NCI-H526 (cell line): ENCODE measurements at regions not wholly inside any gene's neighbourhood (a gene's known extent, or its start where the extent isn't known, plus 50 kb on each side); places are given as distances from the start of the nearest gene placed in this dataset.
A peak's percentile ranks its signal among the peaks of the same experiment; 100 is the strongest.

Experiments used
- DNase-seq, 2 experiments: peaks; one replicate each; lab custom pipeline; 2025; lab: John Stamatoyannopoulos, UW

GRCh38 chr1:2887941-2888855 lies 86.7 kb upstream of the TTC34 start:
- no peak for DNase-seq

GRCh38 chr1:2890221-2890850 lies 88.8 kb upstream of the TTC34 start:
- no peak for DNase-seq

DNA sequence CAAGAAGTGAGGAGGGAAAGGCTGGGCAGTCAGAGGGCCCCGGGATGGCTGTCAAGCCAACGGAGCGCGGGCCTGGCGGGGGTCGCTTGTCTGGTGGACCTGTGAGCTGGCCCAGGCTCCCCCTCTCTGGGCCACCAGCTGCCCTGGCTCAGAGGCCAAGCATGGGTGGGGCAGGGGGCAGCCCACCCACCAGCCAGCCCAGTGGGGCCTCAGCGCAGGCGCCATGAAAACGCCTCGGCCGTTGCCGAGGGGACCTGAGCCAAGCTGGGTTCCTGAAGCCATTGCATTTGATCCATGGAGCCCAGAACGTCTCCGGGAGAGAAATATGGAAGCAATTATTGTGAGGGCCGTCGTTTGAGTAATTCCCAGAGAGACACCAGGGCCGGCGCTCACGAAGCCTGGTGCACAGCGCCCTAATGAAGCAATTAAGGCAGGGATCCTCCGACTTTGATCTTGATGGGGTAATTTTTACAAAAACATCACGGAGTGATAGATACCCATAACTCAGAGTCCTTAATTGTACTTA lies 90.5 kb upstream of the TTC34 start:
- DNase-seq, result no peak

- DNase-seq, result no peak
Measured at GRCh38 chr1:2893473-2894120, 92.1 kb upstream of the TTC34 start.

DNA sequence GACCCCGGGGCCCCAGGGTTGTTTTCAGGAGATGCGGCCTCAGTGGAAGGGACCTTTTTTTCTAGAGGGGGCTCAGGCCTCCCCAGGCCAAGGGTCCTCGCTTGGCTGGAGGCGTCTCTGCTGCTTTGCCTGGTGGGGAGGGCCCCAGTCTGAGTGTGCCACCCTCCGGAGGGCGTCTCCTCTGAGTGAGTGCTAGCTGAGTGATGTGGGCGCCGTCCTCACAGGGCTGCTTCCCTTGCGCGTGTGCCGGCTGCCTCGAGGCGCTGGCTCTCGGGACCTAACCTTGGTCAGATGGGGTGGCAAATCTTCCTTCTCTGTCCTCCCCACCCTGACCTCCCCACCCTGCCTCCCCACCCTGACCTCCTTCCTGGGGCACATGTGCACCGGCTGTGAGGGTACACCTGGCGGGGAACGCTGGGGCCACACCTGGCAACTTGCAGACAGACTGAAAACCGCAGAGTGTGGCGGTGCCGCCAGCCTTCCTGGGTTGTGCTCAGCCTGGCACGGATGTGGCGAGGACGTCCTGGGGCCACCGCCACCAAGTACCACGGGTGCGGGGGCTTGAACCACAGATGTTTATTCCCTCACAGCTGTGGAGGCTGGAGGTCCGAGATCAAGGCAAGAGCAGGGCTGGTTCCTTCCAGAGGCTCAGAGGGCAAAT lies 93.0 kb upstream of the TTC34 start:
- DNase-seq, result no peak

DNA sequence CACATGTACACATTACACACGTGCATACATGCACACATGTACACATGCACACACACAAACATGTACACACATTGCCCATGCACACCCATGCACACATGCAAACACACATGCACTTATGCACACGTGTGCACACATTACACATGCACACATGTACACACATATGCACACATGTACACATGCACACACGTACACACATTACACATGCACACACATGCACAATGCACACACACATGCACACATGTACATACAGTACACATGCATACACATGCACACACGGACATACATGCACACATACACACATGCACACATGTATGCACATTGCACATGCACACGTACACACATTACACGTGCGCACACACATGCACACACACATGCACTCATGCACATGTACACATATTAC lies 95.3 kb upstream of the TTC34 start:
- DNase-seq, result no peak

DNA sequence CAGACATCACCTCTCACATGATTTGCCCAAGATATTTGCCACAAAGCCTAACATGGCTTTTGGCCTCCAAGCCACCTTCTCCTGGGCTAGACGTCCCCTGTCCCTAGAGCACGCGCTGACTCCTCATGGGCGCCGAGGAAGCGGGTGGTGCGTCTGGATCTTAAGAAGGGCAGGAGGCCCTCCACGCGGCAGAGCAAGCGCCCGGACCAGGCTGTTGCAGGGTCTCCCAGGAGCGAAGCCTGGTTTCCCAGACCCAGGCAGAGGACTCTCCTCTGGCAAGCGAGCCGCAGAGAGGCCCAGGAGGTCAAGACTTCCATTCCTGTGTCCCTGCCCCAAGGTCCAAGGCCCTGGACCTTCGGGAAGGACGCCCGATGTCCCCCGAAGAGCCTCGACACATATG lies 101.7 kb upstream of the TTC34 start:
- DNase-seq, result no peak

DNA sequence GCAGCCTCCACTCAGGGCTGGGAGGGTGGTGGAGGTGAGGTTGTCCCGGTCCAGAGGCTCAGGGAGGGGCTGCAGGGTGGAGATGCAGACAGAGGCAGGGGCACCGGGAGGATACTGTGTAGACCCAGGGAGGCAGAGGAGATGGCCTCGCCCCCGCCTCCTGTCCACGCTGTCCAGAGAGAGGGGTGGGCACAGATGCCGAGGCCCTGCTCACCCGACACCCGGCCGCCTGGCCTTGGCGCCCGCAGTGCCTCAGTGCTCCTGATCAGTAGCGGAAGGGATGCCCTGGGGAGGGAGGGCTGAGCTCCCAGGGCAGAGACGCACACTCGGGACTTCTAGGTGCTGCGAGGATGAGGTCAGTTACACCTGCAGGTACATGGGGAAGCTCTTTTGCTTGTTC lies 102.7 kb upstream of the TTC34 start:
- no peak for DNase-seq

GRCh38 chr1:2905356-2905755 lies 103.9 kb upstream of the TTC34 start:
- DNase-seq, result no peak

DNA sequence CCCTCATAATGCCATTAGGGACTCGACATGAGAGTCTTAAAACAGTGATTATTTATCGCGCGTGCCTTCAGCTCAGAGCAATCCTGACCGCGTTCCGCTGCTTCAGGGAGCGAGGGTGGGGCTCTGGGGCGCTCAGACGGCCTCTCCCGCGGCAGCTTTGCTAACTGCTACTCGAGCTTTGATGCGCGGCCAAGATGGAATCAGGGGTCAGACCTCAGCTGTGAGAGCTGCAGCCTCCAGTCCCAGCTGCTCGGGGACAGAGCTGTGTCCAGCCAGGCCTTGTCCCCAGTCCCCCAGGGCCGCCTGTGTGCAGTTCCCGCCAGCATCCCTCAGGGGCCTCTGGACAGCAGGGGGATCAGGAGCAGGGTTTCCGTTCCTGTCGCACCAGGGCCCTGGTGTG lies 104.6 kb upstream of the TTC34 start:
- no peak for DNase-seq

DNA sequence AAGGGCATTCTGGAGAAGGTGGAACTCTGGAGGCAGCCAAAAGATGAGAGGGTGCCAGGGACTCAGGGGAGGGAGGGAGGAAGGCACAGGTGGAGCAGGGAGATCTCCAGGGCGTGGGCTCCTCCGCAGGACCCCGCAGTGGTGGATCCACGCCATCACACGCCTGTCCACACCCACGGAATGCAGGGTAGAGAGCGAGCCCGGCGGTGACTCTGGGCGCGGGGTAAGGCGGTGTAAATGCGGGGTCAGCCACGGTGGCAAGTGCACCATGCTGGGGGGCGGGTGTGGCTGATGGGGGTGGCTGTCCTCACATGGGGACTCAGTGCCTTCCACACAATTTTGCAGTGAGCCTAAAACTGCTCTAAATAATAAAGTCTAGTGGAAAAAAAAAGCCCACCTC lies 105.1 kb upstream of the TTC34 start:
- no peak for DNase-seq

DNA sequence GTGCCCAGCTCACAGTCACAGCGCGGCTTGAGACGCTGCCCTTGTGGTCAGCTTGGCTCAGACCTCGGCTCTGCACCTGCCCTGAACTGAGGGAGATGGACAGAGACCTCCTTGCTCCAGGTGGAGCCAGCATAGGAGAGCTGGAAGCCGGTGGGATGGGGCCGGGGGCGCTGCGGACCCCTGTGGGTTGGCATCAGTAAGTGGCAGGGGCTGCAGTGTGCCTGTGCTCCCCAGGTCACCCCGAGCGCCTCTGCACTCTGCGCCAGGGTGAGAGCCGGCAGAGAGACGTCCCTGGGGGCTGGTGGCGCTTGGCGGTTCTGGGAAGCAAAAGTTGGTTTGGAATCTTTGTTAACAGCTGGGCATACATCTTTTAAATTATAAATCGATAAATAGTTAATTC lies 105.6 kb upstream of the TTC34 start:
- no peak for DNase-seq

GRCh38 chr1:2908081-2908480 lies 106.6 kb upstream of the TTC34 start:
- no peak for DNase-seq

GRCh38 chr1:2908561-2908960 lies 107.1 kb upstream of the TTC34 start:
- DNase-seq, result no peak

DNA sequence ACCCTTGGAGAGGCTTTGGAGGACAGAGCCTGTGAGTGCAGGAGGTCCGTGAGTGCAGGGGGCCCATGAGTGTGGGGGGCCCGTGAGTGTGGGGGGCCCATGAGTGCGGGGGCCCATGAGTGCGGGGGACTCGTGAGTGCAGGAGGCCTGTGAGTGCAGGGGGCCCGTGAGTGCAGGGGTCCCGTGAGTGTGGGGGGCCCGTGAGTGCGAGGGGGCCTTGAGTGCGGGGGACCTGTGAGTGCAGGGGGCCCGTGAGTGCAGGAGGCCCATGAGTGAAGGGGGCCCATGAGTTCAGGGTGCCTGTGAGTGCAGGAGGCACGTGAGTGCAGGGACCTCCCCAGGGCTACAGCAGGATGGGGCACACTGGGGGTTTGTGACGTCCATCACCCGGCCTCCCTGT lies 108.3 kb upstream of the TTC34 start:
- no peak for DNase-seq

DNA sequence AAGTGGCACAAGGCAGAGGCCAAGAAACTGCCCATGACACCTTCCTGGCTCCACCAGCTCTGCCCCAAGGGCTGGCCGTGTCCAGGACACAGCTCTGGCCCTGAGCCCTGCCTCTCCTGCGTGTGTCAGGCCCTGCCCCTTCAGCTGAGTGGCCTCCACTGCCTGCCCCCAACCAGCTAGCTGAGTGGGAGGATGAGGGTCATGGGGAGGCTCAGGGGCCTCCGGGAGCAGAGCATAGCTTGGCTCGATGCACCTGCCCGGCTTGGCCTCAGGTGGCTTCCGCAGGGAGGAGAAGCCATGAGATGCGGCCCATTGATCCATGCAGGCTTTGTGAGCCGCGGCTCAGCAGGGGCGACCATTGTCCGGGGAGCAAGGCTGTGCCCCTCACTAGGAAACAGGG lies 108.7 kb upstream of the TTC34 start:
- no peak for DNase-seq

DNA sequence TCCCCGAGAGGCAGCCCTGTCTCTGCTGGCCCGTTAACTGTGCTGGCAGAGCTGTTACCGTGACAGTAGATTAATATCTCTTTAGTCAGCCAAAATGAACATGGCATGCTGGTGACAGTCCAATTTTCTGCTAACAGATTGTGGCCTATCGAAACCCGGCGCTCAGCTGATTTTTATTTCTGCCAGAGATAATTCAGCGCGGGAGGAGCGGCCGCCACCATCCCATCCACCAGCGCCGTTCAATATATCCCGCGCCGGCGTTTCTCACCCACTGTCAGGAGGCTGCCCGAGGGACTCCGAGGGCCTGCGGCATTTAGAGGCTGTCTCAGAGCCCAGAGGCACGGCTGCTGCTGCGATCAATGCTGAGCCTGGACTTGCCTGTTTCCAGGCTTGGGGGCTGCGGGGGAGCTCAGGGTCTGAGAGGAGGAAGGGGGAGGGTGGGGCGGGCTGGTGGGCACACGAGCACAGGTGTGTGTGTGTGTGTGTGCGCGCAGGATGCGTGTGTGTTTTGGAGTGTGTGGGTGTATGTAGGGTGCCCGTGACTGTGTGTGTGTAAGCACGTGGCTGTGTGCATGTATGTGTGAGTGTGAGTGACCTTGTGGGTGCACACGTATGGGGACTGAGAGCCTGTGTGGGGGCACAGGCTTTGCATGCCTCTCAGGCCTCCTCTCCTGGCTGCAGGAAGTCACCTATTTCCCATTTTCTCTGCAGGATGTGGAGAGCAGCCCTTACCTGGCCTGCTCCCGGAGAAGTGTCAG lies 109.7 kb upstream of the ACTRT2 start:
- DNase-seq, result no peak

DNA sequence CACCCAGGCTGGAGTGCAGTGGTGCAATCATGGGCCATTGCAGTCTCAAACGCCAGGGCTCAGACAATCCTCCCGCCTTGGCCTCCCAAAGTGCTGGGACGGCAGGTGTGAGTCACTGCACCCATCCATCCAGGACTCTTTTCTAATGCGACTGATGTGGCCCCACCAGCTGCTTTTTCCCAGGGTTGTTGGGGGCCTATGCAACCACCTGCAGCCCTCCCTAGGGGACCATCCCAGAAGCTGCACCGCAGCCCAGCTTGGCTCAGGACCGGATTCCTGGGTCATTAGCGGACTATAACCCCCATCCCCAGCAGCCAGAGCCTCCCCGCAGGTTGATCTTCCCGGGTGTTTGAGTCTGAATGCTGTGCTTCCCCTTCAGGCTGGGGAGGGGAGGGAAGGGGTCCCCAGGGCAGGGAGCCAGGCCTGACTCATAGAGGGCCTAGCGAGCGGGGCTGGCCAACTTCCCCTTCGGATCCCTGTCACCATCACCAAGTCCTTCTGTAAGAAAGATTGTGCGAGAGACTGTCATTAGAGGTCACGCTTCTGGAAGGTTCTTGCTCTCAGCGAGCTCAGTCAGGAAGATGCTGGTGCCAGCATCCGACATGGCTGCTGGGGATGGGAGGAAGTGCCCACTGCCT lies 108.7 kb upstream of the ACTRT2 start:
- DNase-seq, result no peak

- no peak for DNase-seq
Measured at GRCh38 chr1:2913091-2913490, 108.2 kb upstream of the ACTRT2 start.

- DNase-seq, result peak in 1 of 2 experiments; percentile 25
Measured at GRCh38 chr1:2914702-2915101, 106.6 kb upstream of the ACTRT2 start.

DNA sequence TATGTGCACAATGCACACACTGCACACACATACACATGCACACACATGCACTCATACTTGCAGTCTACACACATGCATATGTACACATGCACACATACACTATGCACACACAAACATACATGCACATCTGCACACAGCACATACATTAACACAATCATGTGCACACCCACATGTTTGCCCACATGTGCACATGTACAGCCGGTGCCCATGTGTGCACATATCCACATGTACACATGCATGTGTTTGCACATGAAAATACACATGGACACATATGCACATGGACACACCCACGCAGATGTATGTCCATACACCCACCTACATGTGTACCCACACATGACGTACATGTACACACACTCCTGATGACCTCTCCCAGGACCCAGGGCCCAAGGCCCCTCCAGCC lies 105.1 kb upstream of the ACTRT2 start:
- DNase-seq, result no peak
